SK-N-SH (cell line): ENCODE measurements at regions not wholly inside any gene's neighbourhood (a gene's known extent, or its start where the extent isn't known, plus 50 kb on each side); places are given as distances from the start of the nearest gene placed in this dataset.
"Not testable (repeated sequence)": the region's sequence is repeated elsewhere in the genome, so short reads cannot be mapped to it uniquely, and the experiment has no call there.

Experiments
- FOXM1 ChIP-seq: IDR thresholded peaks from 2 replicates; pipeline ENCODE4 v1.4.0; 2012; ENCODE audit warnings: low read depth, mild to moderate bottlenecking
- NFIC ChIP-seq: IDR thresholded peaks from 2 replicates; pipeline ENCODE4 v1.4.0; 2012; ENCODE audit warnings: borderline replicate concordance
- REST ChIP-seq: IDR thresholded peaks from 2 replicates; pipeline ENCODE4 v1.6.1; 2012; ENCODE audit warnings: mild to moderate bottlenecking, low read depth, low read length, moderate library complexity
- TF ChIP-seq, protein P1 (sequence below): fragments of 200-600 bp; sonication (generic); IDR thresholded peaks from 2 replicates; pipeline ENCODE4 v1.6.1; 2017; ENCODE audit warnings: antibody characterized with exemption, mild to moderate bottlenecking, moderate library complexity

DNA sequence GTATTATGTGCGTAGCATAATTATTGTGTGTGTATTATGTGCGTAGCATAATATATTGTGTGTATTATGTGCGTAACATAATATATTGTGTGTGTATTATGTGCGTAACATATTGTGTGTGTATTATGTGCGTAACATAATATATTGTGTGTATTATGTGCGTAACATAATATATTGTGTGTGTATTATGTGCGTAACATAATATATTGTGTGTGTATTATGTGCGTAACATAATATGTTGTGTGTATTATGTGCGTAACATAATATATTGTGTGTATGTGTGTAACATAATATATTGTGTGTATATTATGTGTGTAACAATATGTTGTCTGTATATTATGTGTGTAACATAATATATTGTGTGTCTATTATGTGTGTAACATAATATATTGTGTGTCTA, 50.1 kb upstream of the ATP5PO start:
- not testable (repeated sequence) for TF ChIP-seq NFIC, REST, FOXM1
- TF ChIP-seq, protein P1, sequence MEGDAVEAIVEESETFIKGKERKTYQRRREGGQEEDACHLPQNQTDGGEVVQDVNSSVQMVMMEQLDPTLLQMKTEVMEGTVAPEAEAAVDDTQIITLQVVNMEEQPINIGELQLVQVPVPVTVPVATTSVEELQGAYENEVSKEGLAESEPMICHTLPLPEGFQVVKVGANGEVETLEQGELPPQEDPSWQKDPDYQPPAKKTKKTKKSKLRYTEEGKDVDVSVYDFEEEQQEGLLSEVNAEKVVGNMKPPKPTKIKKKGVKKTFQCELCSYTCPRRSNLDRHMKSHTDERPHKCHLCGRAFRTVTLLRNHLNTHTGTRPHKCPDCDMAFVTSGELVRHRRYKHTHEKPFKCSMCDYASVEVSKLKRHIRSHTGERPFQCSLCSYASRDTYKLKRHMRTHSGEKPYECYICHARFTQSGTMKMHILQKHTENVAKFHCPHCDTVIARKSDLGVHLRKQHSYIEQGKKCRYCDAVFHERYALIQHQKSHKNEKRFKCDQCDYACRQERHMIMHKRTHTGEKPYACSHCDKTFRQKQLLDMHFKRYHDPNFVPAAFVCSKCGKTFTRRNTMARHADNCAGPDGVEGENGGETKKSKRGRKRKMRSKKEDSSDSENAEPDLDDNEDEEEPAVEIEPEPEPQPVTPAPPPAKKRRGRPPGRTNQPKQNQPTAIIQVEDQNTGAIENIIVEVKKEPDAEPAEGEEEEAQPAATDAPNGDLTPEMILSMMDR, result not testable (repeated sequence)
